Trophoblast cell (in vitro differentiated cells and primary cell): ENCODE measurements at regions not wholly inside any gene's neighbourhood (a gene's known extent, or its start where the extent isn't known, plus 50 kb on each side); places are given as distances from the start of the nearest gene placed in this dataset.

Source experiments
- DNase-seq, 2 donors: peaks; one replicate each; pipeline ENCODE4 v3.0.0-alpha.2; 2016
- H2AFZ ChIP-seq: 2 replicates; pipeline ENCODE4 v1.6.1; 2013; ENCODE audit warnings: low read length, moderate library complexity, mild to moderate bottlenecking; ENCODE audit not compliant: insufficient read depth, poor library complexity
- H2AK5ac ChIP-seq: 2 replicates; pipeline ENCODE4 v1.6.1; 2013; ENCODE audit warnings: mild to moderate bottlenecking, low read length
- H2BK120ac ChIP-seq: 2 replicates; pipeline ENCODE4 v1.6.1; 2013; ENCODE audit warnings: low read length, mild to moderate bottlenecking, moderate library complexity; ENCODE audit not compliant: insufficient read depth, poor library complexity
- H2BK12ac ChIP-seq: 2 replicates; pipeline ENCODE4 v1.6.1; 2013; ENCODE audit warnings: mild to moderate bottlenecking, low read length, moderate library complexity
- H2BK5ac ChIP-seq: 2 replicates; pipeline ENCODE4 v1.6.1; 2013; ENCODE audit warnings: low read length, low read depth, moderate library complexity, mild to moderate bottlenecking; ENCODE audit not compliant: poor library complexity
- H3K14ac ChIP-seq: 2 replicates; pipeline ENCODE4 v1.6.1; 2013; ENCODE audit warnings: mild to moderate bottlenecking, low read length
- H3K18ac ChIP-seq: 2 replicates; pipeline ENCODE4 v1.6.1; 2013; ENCODE audit warnings: mild to moderate bottlenecking, low read length
- H3K23ac ChIP-seq: 2 replicates; pipeline ENCODE4 v1.6.1; 2013; ENCODE audit warnings: low read length
- H3K27ac ChIP-seq: 2 replicates; pipeline ENCODE4 v1.5.1; 2013; ENCODE audit warnings: low read depth, mild to moderate bottlenecking, inconsistent platforms, low read length, moderate library complexity
- H3K27me3 ChIP-seq: 2 replicates; pipeline ENCODE4 v1.6.1; 2013; ENCODE audit warnings: inconsistent platforms, mild to moderate bottlenecking, low read length, moderate library complexity; ENCODE audit not compliant: insufficient read depth
- H3K36me3 ChIP-seq, 2 experiments: 1 replicate in 1 of 2; 2 replicates in 1 of 2; pipeline ENCODE4 v1.6.1; 2013; ENCODE audit warnings: low read length in 2 of 2, mild to moderate bottlenecking in 2 of 2, moderate library complexity in 1 of 2; ENCODE audit not compliant: insufficient read depth in 2 of 2, control insufficient read depth in 1 of 2
- H3K4ac ChIP-seq: 2 replicates; pipeline ENCODE4 v1.6.1; 2013; ENCODE audit warnings: low read depth, mild to moderate bottlenecking, low read length, moderate library complexity
- H3K4me1 ChIP-seq, 2 experiments: 1 replicate in 1 of 2; 2 replicates in 1 of 2; pipeline ENCODE4 v1.6.1; 2013; ENCODE audit warnings: low read length in 2 of 2, mild to moderate bottlenecking in 2 of 2, moderate library complexity in 1 of 2; ENCODE audit not compliant: insufficient read depth in 2 of 2, control insufficient read depth in 1 of 2
- H3K4me2 ChIP-seq: 2 replicates; pipeline ENCODE4 v1.6.1; 2013; ENCODE audit warnings: inconsistent platforms, mild to moderate bottlenecking, low read length, moderate library complexity
- H3K4me3 ChIP-seq: 2 replicates; pipeline ENCODE4 v1.5.1; 2013; ENCODE audit warnings: mild to moderate bottlenecking, low read depth, low read length, inconsistent platforms
- H3K79me1 ChIP-seq: one replicate; pipeline ENCODE4 v1.6.1; 2013; ENCODE audit warnings: low read length
- H3K79me2 ChIP-seq: 2 replicates; pipeline ENCODE4 v1.6.1; 2013; ENCODE audit warnings: low read length, mild to moderate bottlenecking; ENCODE audit not compliant: control insufficient read depth, insufficient read depth, poor library complexity
- H3K9ac ChIP-seq: 2 replicates; pipeline ENCODE4 v1.6.1; 2013; ENCODE audit warnings: mild to moderate bottlenecking, low read length
- H3K9me3 ChIP-seq: 2 replicates; pipeline ENCODE4 v1.6.1; 2013; ENCODE audit warnings: low read depth, mild to moderate bottlenecking, control low read depth, inconsistent platforms, low read length; ENCODE audit not compliant: insufficient read depth
- H4K12ac ChIP-seq: 2 replicates; pipeline ENCODE4 v1.6.1; 2013; ENCODE audit warnings: low read depth, mild to moderate bottlenecking, low read length, moderate library complexity
- H4K8ac ChIP-seq: 2 replicates; pipeline ENCODE4 v1.6.1; 2013; ENCODE audit warnings: low read depth, mild to moderate bottlenecking, low read length, moderate library complexity
- H4K91ac ChIP-seq: one replicate; pipeline ENCODE4 v1.6.1; 2013; ENCODE audit warnings: low read depth, mild to moderate bottlenecking, low read length, moderate library complexity
- WGBS: extraction: QIAGEN DNeasy Blood & Tissue Kit; methylation state at CpG from one replicate; pipeline ENCODE4 v1.1.7; 2013; ENCODE audit warnings: missing lambda C conversion rate; ENCODE audit not compliant: insufficient read length, insufficient coverage; ENCODE audit errors: extremely low coverage; 5-methylcytosine and 5-hydroxymethylcytosine counted together

- no peak overlapping the region for H3K9ac ChIP-seq
- no peaks in the 10 kb centered on the region for H3K79me1 ChIP-seq
- H4K91ac ChIP-seq = no peak overlapping the region
- no peak overlapping the region for H4K12ac ChIP-seq
- no peaks in the 10 kb centered on the region for H3K4me1 ChIP-seq
- no peak for DNase-seq
- H3K14ac ChIP-seq = no peak overlapping the region
- no peak overlapping the region for H4K8ac ChIP-seq
- no peaks in the 10 kb centered on the region for H3K36me3 ChIP-seq
- no CpG with 5 or more reads among the region's 2 CpGs for WGBS
- no peak overlapping the region for H3K4ac ChIP-seq
- H3K27ac ChIP-seq = no peak overlapping the region
- H3K4me3 ChIP-seq = no peak overlapping the region
- H3K27me3 ChIP-seq = no peaks in the 10 kb centered on the region
- H3K79me2 ChIP-seq = no peaks in the 10 kb centered on the region
- H2BK12ac ChIP-seq = no peak overlapping the region
- no peak overlapping the region for H3K4me2 ChIP-seq
- H3K23ac ChIP-seq = no peak overlapping the region
- H2BK5ac ChIP-seq = no peak overlapping the region
- no peak overlapping the region for H2AK5ac ChIP-seq
- H2BK120ac ChIP-seq = no peak overlapping the region
- no peak overlapping the region for H2AFZ ChIP-seq
- no peaks in the 10 kb centered on the region for H3K9me3 ChIP-seq
- H3K18ac ChIP-seq = no peak overlapping the region
Observed at GRCh38 chr9:86865952-86866351, 81.4 kb downstream of the GAS1 start.

GRCh38 chr9:86860006-86860405 lies 87.3 kb downstream of the GAS1 start:
- Histone ChIP-seq H3K4me2 (no peak overlapping the region), H3K4ac (no peak overlapping the region), H3K18ac (no peak overlapping the region), H3K14ac (no peak overlapping the region), H2BK5ac (no peak overlapping the region), H4K91ac (no peak overlapping the region), H4K12ac (no peak overlapping the region), H3K4me3 (no peak overlapping the region), H3K4me1 (no peaks in the 10 kb centered on the region), H3K9ac (no peak overlapping the region), H3K36me3 (no peaks in the 10 kb centered on the region), H2AFZ (no peak overlapping the region), H2BK12ac (no peak overlapping the region), H4K8ac (no peak overlapping the region), H3K9me3 (no peaks in the 10 kb centered on the region), H2BK120ac (no peak overlapping the region), H3K27ac (no peak overlapping the region), H3K79me1 (no peaks in the 10 kb centered on the region), H2AK5ac (no peak overlapping the region), H3K27me3 (no peaks in the 10 kb centered on the region), H3K79me2 (no peaks in the 10 kb centered on the region), H3K23ac (no peak overlapping the region)
- DNase-seq = no peak
- no CpG with 5 or more reads among the region's 6 CpGs for WGBS

- H3K4me3 ChIP-seq = no peak overlapping the region
- no peak overlapping the region for H2AK5ac ChIP-seq
- H3K27me3 ChIP-seq = no peaks in the 10 kb centered on the region
- no peak for DNase-seq
- H2BK120ac ChIP-seq = no peak overlapping the region
- H3K4ac ChIP-seq = no peak overlapping the region
- H3K4me2 ChIP-seq = no peak overlapping the region
- H3K36me3 ChIP-seq = no peaks in the 10 kb centered on the region
- no peak overlapping the region for H3K18ac ChIP-seq
- no peak overlapping the region for H4K91ac ChIP-seq
- no peak overlapping the region for H4K8ac ChIP-seq
- H3K27ac ChIP-seq = no peak overlapping the region
- H4K12ac ChIP-seq = no peak overlapping the region
- H2BK5ac ChIP-seq = no peak overlapping the region
- WGBS = no CpG with 5 or more reads among the region's 3 CpGs
- no peaks in the 10 kb centered on the region for H3K79me2 ChIP-seq
- H2AFZ ChIP-seq = no peak overlapping the region
- no peaks in the 10 kb centered on the region for H3K9me3 ChIP-seq
- no peak overlapping the region for H3K9ac ChIP-seq
- H3K14ac ChIP-seq = no peak overlapping the region
- H3K4me1 ChIP-seq = no peaks in the 10 kb centered on the region
- no peaks in the 10 kb centered on the region for H3K79me1 ChIP-seq
- H2BK12ac ChIP-seq = no peak overlapping the region
- no peak overlapping the region for H3K23ac ChIP-seq
Observed at GRCh38 chr9:86859056-86859455, 88.2 kb downstream of the GAS1 start.

- Histone ChIP-seq H3K4me2 (no peak overlapping the region), H3K9me3 (no peaks in the 10 kb centered on the region), H3K27me3 (no peaks in the 10 kb centered on the region), H3K27ac (no peak overlapping the region), H2BK120ac (no peak overlapping the region), H2AFZ (no peak overlapping the region), H3K18ac (no peak overlapping the region), H3K79me1 (no peaks in the 10 kb centered on the region), H2BK12ac (no peak overlapping the region), H2BK5ac (no peak overlapping the region), H2AK5ac (no peak overlapping the region), H3K4ac (no peak overlapping the region), H3K36me3 (no peaks in the 10 kb centered on the region), H3K23ac (no peak overlapping the region), H3K4me3 (no peak overlapping the region), H4K12ac (no peak overlapping the region), H3K79me2 (no peaks in the 10 kb centered on the region), H3K9ac (no peak overlapping the region), H4K8ac (no peak overlapping the region), H3K4me1 (no peaks in the 10 kb centered on the region), H3K14ac (no peak overlapping the region), H4K91ac (no peak overlapping the region)
- no CpG with 5 or more reads among the region's 1 CpG for WGBS
- no peak for DNase-seq
Observed at GRCh38 chr9:86858009-86858408, 89.3 kb downstream of the GAS1 start.
